Fibroblast of skin of left biceps (primary cell): ENCODE measurements at regions not wholly inside any gene's neighbourhood (a gene's known extent, or its start where the extent isn't known, plus 50 kb on each side); places are given as distances from the start of the nearest gene placed in this dataset.
A peak's percentile ranks its signal among the peaks of the same experiment; 100 is the strongest.
"Not testable (repeated sequence)": the region's sequence is repeated elsewhere in the genome, so short reads cannot be mapped to it uniquely, and the experiment has no call there.

Experiments
- DNase-seq, 2 experiments: peaks; one replicate each; pipeline ENCODE4 v3.0.0-alpha.2; 2013; ENCODE audit warnings: low read depth in 2 of 2

DNA sequence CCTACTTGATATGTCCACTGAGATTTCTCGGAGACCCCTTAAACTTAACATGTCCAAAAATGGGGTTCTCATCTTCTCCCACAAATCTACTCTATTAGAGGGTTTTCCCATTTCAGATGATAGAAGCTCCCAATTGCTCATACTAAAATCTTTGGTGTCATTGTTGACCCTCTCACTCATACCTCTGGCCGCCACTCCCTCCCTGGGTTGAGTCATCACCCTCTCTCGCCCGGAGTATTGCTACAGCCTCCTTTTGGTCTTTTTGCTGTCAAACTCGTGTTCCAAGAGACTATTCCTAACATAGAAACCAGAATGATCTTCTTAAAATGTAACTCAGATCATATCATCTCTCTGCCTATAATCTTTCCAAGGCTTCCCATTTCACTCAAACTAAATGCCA, 91.0 kb upstream of the GNAQ start:
- no peak for DNase-seq

DNA sequence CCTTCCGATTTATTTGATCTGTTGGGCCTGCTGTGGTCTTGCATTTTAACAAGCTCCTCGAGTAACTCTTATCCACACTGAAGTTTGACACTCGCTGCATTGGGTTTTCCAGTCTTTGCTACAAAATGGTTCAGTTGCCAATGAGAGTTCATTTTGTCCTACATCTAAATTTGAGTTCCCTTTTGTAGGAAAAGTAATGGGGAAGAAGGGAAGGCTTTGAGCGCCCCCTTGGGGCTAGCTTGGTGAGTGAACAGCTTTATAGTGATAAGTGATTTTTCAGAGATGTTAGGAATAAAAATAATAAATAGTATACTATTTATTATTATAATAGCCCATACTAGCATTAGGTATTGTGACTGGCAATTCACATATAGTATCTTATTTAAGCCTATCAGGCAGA, 89.9 kb upstream of the GNAQ start:
- peak; percentile 5 to 10 for DNase-seq

DNA sequence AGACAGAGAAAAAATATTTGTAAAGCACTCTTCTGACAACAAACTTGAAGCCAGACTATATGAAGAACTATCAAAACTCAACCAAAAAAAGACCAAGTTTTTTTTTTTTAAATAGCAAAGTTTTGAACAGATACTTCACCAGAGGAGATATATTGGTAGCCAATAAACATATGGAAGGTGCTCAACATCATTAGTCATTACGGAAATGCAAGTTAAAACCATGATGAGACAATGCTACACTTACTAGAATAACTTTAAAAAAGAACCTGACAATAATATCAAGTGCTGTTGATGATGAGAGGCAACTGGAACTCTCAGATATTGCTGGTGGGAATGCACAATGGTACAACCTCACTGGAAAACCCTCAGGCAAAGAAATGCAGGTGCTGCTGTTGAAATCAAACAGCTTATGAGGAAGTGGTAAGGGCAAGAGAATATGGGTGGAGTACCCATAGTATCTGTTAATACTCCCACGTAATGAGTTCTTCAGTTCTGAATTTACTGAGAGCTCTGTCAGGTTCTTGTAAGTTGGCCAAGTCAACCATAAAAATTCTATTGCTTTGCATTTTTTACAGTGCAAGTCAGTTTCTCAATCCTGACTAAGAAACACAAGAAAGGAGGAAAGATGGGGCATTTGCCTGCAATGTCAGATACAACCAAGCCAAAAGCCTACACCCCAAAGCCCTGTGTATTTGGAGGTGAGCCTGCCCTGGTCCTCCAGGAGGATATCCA, 87.3 kb upstream of the GNAQ start:
- DNase-seq, result no peak

DNA sequence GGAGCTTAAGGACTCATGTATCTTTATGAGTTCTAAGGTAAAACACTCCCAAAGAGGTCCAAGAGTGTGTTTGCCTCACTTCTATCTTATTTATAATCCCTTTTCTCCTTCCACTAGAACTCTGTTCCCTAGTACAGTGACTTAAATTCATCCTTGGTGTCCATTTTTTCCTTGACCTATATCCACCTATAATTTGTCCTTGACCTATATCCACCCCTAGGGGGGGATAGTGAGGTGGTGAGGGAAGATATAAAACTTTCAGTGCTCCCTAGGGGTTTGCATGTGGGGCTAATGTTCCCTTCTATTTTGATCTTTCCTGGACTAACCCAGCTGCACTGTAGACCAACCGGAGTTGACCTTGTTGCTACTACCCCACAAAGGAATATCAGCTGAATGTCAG, 83.5 kb upstream of the GNAQ start:
- no peak for DNase-seq

DNA sequence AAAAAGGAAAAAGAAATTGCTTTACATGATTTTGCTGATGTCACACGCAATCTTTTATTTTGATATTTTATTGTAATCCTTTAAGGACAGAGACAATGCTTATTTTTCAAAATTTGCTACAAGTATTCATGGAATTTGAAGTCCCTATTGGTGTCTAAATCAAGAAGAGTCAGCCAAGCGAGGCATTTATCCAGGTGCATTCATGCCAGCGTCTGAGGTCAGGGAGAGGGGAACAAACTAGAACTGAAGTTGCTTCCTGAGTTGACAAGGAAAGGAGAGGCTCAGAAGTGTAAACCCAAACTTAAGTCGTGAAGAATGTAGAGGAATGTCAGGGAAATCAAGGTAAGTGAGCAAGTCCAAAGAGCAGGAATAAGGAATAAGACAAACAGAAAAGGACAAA, 83.0 kb upstream of the GNAQ start:
- DNase-seq, result no peak

DNA sequence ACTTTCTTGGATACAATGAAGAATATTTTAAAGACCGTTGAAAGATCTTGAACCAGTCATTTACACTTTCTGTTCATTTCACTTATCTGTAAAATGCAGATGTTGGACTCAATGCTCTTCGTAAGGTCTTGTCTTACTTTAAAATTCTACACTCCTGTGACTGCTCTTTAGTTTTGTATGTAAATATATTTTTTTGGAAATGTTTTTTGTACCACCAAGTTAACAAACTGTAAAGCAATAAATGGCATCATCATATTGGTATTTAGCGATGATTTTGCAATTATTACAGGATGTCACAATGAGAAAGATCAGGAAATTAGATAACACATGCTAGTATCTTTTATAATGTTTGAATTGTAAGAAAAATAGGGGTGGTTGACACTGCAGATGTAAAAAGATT, 80.8 kb upstream of the GNAQ start:
- no peak for DNase-seq

DNA sequence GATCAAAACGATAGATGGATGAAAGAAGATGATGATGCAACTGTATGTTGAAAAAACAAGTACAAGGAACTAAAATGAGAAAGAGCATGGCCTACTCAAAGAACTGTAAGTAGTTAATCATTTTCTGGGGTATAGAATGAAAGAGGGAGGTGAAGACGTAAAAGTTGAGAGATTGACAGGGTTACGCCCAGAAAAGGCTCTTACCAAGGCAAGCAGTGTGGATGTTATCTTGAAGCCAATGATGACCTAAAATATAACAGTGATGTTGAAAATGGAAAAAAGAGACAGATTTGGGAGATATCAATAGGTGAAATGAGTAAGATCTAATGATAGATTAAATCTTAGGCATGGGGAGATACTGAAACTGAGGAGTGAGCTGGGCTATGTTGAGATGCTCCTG, 80.4 kb upstream of the GNAQ start:
- no peak for DNase-seq

DNA sequence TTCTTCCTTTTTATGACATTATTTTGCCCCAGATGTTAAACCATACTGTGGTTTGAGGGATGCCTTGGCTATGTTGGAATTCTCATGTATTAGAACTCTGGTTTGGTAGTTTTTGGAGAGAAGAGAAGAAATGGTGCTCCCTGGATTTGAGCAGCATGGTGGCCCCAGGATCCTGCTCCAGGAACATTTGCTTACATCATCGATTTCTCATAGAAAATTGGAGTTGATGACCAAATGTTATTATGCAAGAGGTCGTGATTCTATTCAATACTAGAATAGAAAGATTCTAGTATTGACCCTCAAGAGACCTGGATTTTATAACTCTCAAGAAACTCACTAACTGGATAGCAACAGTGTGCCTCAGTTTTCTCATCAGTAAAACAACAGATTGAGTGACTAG, 77.5 kb upstream of the GNAQ start:
- DNase-seq, result no peak

DNA sequence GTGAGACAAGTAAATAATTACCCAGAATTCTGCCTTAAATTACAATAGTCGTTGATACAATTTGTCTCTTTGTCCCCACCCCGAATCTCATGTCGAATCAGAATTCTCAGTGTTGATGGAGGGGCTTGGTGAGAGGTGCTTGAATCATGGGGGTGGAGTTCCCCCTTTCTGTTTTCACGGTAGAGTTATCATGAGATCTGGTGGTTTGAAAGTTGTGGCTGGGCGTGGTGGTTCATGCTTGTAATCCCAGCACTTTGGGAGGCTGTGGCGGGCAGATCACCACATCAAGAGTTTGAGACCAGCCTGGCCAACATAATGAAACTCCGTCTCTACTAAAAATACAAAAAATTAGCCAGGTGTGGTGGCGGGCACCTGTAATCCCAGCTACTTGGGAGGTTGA, 75.0 kb upstream of the GNAQ start:
- DNase-seq, result not testable (repeated sequence)

DNA sequence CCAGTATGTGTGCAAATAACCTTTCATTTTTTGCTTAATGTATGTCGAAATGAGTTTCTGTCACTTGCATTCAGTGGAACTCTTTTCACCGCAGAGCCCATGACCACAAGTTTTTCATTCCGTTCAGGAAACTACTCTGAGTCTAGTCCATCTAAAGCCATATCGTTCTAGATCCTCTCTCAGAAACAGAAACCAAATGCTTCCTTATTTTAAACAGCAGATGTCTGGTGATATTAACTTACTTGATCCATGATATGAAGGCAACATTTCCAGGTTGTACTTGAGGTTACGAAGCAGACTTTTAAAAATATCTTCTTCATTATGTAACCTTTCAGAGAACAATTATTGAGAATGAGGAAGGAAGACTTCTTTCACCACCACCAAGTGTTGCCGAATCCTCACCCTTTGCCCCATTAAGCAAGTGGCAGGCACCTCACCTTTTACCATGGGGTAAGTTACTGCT, 72.4 kb upstream of the GNAQ start:
- DNase-seq, result no peak

DNA sequence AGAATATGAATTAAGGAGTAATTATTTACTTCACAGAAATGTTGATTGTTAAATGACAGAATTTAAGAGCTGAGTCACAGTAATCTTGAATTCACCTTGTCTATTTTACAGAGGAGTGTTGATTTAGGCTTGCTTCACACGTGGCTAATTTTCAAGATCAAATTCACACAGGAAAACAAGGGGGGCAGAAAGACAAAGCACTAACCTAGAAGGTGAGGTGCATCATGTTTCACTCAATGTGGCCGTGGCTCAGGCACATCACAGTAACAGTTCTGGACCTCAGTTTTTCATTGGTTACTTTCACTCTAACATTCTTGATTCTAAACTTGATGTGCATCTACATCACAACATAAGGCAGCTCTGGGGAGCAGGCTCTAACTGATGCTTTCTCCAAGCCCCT, 69.6 kb upstream of the GNAQ start:
- no peak for DNase-seq

DNA sequence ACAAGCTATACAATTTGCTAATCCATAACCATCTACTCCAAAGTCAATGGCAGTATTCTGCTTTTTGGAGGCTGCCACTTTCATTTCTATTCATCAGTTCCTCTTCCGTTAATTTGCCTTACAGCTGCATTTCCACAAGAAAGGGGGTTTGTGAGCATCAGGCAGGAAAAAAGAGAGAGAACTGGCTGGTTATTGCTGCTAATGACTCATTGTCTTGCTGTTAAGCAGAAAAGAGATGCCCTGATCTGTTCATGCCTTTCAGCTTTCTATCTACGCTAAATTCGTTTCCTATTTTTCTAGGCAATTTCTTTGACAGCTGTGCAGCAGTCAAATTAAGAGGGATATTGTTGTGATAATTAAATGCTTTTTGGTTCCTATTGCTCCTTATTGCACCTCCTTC, 65.9 kb upstream of the GNAQ start:
- no peak for DNase-seq

DNA sequence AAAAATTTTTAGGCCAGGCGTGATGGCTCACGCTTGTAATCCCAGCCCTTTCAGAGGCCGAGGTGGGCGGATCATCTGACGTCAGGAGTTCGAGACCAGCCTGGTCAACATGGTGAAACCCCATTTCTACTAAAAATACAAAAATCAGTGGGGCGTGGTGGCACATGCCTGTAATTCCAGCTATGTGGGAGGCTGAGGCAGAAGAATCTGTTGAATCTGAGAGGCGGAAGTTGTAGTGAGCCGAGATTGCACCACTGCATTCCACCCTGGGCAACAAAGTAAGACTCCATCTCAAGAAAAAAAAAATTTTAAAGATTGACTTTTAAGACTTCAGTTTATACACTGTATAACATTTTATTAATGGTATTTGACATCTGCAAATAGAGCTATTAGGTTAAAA, 60.1 kb upstream of the GNAQ start:
- DNase-seq, result no peak

DNA sequence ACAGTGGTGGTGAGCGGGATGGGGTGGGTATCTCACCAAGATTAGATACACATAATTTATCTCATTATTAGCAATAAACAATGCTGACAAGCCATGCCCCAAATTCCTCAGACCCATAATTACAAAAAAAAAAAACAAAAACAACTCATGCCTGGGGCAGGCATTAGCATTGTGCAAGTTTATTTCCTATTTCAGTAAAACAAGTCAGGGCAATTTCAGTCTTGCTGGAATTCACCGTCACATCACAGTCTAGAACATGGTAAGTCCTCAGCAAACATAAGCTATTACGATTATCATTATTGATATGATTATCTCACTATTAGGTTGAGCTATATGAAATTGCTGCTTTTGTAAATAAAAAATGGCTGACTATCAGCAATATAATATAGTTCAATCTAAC, 57.5 kb upstream of the GNAQ start:
- no peak for DNase-seq

DNA sequence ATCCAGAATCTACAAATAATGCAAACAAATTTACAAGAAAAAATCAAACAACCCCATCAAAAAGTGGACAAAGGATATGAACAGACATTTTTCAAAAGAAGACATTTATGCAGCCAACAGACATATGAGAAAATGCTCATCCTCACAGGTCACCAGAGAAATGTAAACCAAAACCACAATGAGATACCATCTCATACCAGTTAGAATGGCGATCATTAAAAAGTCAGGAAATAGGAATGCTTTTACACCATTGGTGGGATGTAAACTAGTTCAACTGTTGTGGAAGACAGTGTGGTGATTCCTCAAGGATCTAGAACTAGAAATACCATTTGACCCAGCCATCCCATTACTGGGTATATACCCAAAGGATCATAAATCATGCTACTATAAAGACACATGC, 56.6 kb upstream of the GNAQ start:
- DNase-seq, result not testable (repeated sequence)
